ENCODE measurements at regions not wholly inside any gene's neighbourhood (a gene's known extent, or its start where the extent isn't known, plus 50 kb on each side); places are given as distances from the start of the nearest gene placed in this dataset.

DNA sequence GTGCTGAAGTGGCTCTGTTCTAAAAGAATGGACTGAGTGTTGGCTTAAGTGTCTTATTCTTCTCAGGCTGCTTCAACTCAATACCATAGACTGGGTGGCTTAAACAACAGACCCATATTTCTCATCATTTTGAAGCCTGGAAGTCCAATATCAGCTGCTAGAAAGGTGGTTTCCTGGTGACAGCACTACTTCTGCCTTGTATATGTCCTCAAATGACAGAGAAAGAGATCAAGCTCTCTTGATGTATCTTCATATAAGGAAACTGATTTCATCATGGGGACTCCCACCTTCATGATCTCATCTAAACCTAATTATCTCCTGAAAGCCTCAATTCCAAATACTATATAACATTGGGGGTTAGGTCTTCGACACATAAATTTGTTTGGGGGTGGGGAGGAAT is 449.7 kb upstream of the DSEL start:
- no peak overlapping the region for H3K4me3 ChIP-seq (ENCODE audit: low read depth, poor library complexity, severe bottlenecking)
- intact Hi-C loops (cut with DNase I; ENCODE audit: low total_unique reads), result no loop called here
- no peak for DNase-seq (ENCODE audit: low spot score in 2 of 2)
- no peak for TF ChIP-seq POLR2A (IDR thresholded peaks at IDR 0.05)
- TF ChIP-seq CTCF (IDR thresholded peaks at IDR 0.05), result no peak
- 81% methylated on average over 1 of the region's 1 CpG for WGBS, 2 donors

- TF ChIP-seq POLR2A (IDR thresholded peaks at IDR 0.05), result no peak
- no peak for TF ChIP-seq CTCF (IDR thresholded peaks at IDR 0.05)
- 82% methylated on average over 4 of the region's 4 CpGs for WGBS, 2 donors
Measured at GRCh38 chr18:67964462-67964861, 447.9 kb upstream of the DSEL start.

GRCh38 chr18:67961701-67962440 is 445.4 kb upstream of the DSEL start:
- no peak for DNase-seq (ENCODE audit: low spot score in 2 of 2)
- intact Hi-C loops (cut with DNase I; ENCODE audit: low total_unique reads), result no loop called here
- no peak for TF ChIP-seq POLR2A (IDR thresholded peaks at IDR 0.05)
- TF ChIP-seq CTCF (IDR thresholded peaks at IDR 0.05), result no peak
- no peak overlapping the region for H3K4me3 ChIP-seq (ENCODE audit: low read depth, poor library complexity, severe bottlenecking)
- 88 to 94% methylated on average over 7 of the region's 7 CpGs for WGBS, 2 donors

More at GRCh38 chr18:67964462-67964861, 447.9 kb upstream of the DSEL start:
- H3K4me3 ChIP-seq (ENCODE audit: low read depth, poor library complexity, severe bottlenecking), result no peak overlapping the region
- DNase-seq (ENCODE audit: low spot score in 2 of 2), result no peak
- intact Hi-C loops (cut with DNase I; ENCODE audit: low total_unique reads), result no loop called here

DNA sequence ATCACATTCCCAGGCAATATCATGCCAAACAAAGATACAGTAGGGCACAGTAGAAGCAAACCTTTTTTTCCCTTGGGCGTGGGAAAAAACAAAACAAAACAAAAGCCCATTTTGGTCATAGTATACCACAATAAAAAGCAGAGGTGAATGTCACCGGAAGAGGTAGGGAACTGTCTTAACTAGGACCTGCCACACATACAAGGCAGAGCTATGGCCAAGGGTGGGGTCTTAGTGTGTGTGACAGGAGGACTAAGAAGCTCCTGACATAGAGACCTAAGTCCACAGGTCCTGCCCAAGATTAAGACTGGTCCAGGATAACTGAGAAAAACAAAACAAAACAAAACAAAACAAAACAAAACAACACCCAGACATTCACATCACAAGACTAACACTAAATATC is 441.2 kb upstream of the DSEL start:
- no peak for TF ChIP-seq CTCF (IDR thresholded peaks at IDR 0.05)
- DNase-seq (ENCODE audit: low spot score in 2 of 2), result no peak
- WGBS, 2 donors, result 84 to 86% methylated on average over 2 of the region's 2 CpGs
- H3K4me3 ChIP-seq (ENCODE audit: low read depth, poor library complexity, severe bottlenecking), result no peak overlapping the region
- intact Hi-C loops (cut with DNase I; ENCODE audit: low total_unique reads), result no loop called here

GRCh38 chr18:67954594-67954993 is 438.1 kb upstream of the DSEL start:
- TF ChIP-seq CTCF (IDR thresholded peaks at IDR 0.05), result no peak
- DNase-seq (ENCODE audit: low spot score in 2 of 2), result no peak
- WGBS, 2 donors, result 26 to 42% methylated on average over 3 of the region's 3 CpGs

GRCh38 chr18:67951137-67951536 is 434.6 kb upstream of the DSEL start:
- no peak for DNase-seq (ENCODE audit: low spot score in 2 of 2)
- H3K4me3 ChIP-seq (ENCODE audit: low read depth, poor library complexity, severe bottlenecking), result no peak overlapping the region
- intact Hi-C loops (cut with DNase I; ENCODE audit: low total_unique reads), result no loop called here
- TF ChIP-seq POLR2A (IDR thresholded peaks at IDR 0.05) (no peak), CTCF (IDR thresholded peaks at IDR 0.05) (no peak)
- WGBS, 2 donors, result 68 to 77% methylated on average over 7 of the region's 7 CpGs

More at GRCh38 chr18:67954594-67954993, 438.1 kb upstream of the DSEL start:
- intact Hi-C loops (cut with DNase I; ENCODE audit: low total_unique reads), result no loop called here
- H3K4me3 ChIP-seq (ENCODE audit: low read depth, poor library complexity, severe bottlenecking), result no peak overlapping the region
